Right atrium auricular region (tissue), 2 donors: ENCODE measurements at regions not wholly inside any gene's neighbourhood (a gene's known extent, or its start where the extent isn't known, plus 50 kb on each side); places are given as distances from the start of the nearest gene placed in this dataset.

ENCODE experiments used
- DNase-seq: peaks from one replicate; pipeline ENCODE4 v3.0.0-alpha.2; 2019; ENCODE audit warnings: low spot score
- H3K27ac ChIP-seq, 2 donors: fragments of 200-600 bp; sonication (generic); 1 replicate in 1 of 2; 2 replicates in 1 of 2; pipeline ENCODE4 v1.5.1; 2016 to 2019
- H3K27me3 ChIP-seq, 2 donors: fragments of 200-600 bp; sonication (generic); one replicate each; pipeline versions ENCODE4 v1.5.1 to v1.6.0; 2017 to 2019
- H3K36me3 ChIP-seq: fragments of 200-600 bp; sonication (generic); one replicate; pipeline ENCODE4 v1.5.1; 2016
- H3K4me1 ChIP-seq, 2 donors: fragments of 200-600 bp; sonication (generic); one replicate each; pipeline versions ENCODE4 v1.5.1 to v1.6.0; 2017 to 2019
- H3K4me3 ChIP-seq, 2 donors: fragments of 200-600 bp; sonication (generic); 1 replicate in 1 of 2; 2 replicates in 1 of 2; pipeline ENCODE4 v1.5.1; 2017 to 2019; ENCODE audit warnings: mild to moderate bottlenecking in 1 of 2, moderate library complexity in 1 of 2
- H3K9me3 ChIP-seq, 2 donors: fragments of 200-600 bp; sonication (generic); one replicate each; pipeline ENCODE4 v1.5.1; 2019
- CTCF ChIP-seq, 2 donors: fragments of 200-600 bp; sonication (generic); IDR thresholded peaks; one replicate each; pipeline ENCODE4 v1.5.1; 2019; ENCODE audit warnings: antibody characterized with exemption in 2 of 2

- no peak for DNase-seq
- TF ChIP-seq CTCF (IDR thresholded peaks at IDR 0.05): no peak
- Histone ChIP-seq H3K27me3 (no peaks in the 10 kb centered on the region), H3K27ac (no peak overlapping the region), H3K9me3 (no peaks in the 10 kb centered on the region), H3K36me3 (no peaks in the 10 kb centered on the region), H3K4me1 (peaks cover 0 to 8% of the 10 kb centered on the region in 2 donors), H3K4me3 (no peak overlapping the region)
These were observed 74.7 kb downstream of the FAM217A start for GRCh38 chr6:4004249-4004648.

DNA sequence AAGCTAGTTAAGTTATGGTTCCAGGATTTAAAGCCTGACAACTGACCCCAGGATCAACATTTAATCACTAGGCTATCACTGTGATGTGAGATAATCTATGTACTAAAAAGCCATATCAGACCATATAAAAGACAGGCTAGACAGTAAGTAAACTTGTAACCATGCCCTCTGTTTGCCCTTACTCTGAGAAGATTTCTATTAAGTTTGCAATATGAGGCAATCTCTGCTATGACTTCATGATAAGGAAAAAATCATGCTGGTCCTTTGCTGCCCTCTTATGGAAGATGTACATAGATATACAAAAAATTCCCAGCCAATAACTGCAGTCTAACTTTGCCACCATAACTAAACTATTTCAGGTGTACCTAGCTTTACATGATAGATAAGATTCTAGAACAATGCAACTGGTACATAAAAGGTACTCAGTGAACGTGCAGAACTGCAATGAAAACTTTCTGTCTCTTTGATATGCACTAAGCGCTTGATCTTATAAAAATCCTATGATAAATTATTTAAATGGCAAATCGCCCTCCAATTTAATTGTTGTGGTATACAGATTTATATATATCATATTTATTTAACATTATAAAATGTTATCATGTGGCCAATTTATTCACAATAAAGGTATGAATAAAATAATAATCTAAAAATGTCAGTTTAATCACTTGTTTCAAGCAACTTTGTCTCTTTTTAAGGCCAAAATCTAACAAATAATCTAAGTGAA lies 70.5 kb downstream of the FAM217A start:
- Histone ChIP-seq H3K27me3 (no peaks in the 10 kb centered on the region), H3K27ac (no peak overlapping the region), H3K9me3 (no peaks in the 10 kb centered on the region), H3K4me3 (no peak overlapping the region), H3K36me3 (no peaks in the 10 kb centered on the region), H3K4me1 (peaks cover 0 to 14% of the 10 kb centered on the region in 2 donors)
- peak in 1 of 2 donors; percentile 65 for TF ChIP-seq CTCF (IDR thresholded peaks at IDR 0.05)
- no peak for DNase-seq

- H3K27ac ChIP-seq: no peak overlapping the region
- no peak for TF ChIP-seq CTCF (IDR thresholded peaks at IDR 0.05)
- DNase-seq: no peak
These were observed 69.5 kb downstream of the FAM217A start for GRCh38 chr6:4009486-4009885.

GRCh38 chr6:4010048-4010447 lies 68.9 kb downstream of the FAM217A start:
- peaks cover 0 to 14% of the 10 kb centered on the region in 2 donors for H3K4me1 ChIP-seq
- H3K27me3 ChIP-seq: no peaks in the 10 kb centered on the region
- no peak for DNase-seq
- TF ChIP-seq CTCF (IDR thresholded peaks at IDR 0.05): no peak
- H3K36me3 ChIP-seq: no peaks in the 10 kb centered on the region
- no peak overlapping the region for H3K27ac ChIP-seq
- H3K9me3 ChIP-seq: no peaks in the 10 kb centered on the region
- no peak overlapping the region for H3K4me3 ChIP-seq

More at GRCh38 chr6:4009486-4009885, 69.5 kb downstream of the FAM217A start:
- no peaks in the 10 kb centered on the region for H3K27me3 ChIP-seq
- H3K9me3 ChIP-seq: no peaks in the 10 kb centered on the region
- no peak overlapping the region for H3K4me3 ChIP-seq
- H3K36me3 ChIP-seq: no peaks in the 10 kb centered on the region
- peaks cover 0 to 14% of the 10 kb centered on the region in 2 donors for H3K4me1 ChIP-seq

GRCh38 chr6:4010689-4011090 lies 68.2 kb downstream of the FAM217A start:
- Histone ChIP-seq H3K27ac (no peak overlapping the region), H3K4me1 (peaks cover 0 to 14% of the 10 kb centered on the region in 2 donors), H3K4me3 (no peak overlapping the region), H3K27me3 (no peaks in the 10 kb centered on the region), H3K9me3 (no peaks in the 10 kb centered on the region), H3K36me3 (no peaks in the 10 kb centered on the region)
- no peak for TF ChIP-seq CTCF (IDR thresholded peaks at IDR 0.05)
- DNase-seq: no peak

DNA sequence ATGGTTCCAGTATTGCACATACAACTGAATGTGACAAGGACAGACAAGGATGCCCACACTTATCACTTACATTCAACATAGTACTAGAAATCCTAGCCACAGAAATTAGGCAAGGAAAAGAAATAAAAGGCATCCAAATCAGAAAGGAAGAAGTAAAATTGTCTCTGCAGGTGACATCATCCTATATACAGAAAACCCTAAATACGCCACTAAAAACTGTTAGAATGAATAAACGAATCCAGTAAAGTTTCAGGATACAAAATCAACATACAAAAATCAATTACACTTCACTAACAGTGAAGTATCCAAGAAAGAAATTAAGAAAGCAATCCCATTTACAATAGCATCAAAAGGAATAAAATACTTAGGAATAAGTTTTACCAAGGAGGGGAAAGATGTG lies 66.1 kb downstream of the FAM217A start:
- no peaks in the 10 kb centered on the region for H3K36me3 ChIP-seq
- H3K9me3 ChIP-seq: no peaks in the 10 kb centered on the region
- H3K4me3 ChIP-seq: no peak overlapping the region
- H3K27me3 ChIP-seq: no peaks in the 10 kb centered on the region
- no peak overlapping the region for H3K27ac ChIP-seq
- TF ChIP-seq CTCF (IDR thresholded peaks at IDR 0.05): no peak
- peaks cover 0 to 33% of the 10 kb centered on the region in 2 donors for H3K4me1 ChIP-seq
- no peak for DNase-seq
